ENCODE measurements at regions not wholly inside any gene's neighbourhood (a gene's known extent, or its start where the extent isn't known, plus 50 kb on each side); places are given as distances from the start of the nearest gene placed in this dataset.

- POLR2A ChIA-PET (ENCODE audit: unreplicated experiment), result no interaction called here
- H2AFZ ChIP-seq (ENCODE audit: low read length), result no peak overlapping the region
- TF ChIP-seq EZH2phosphoT487 (IDR thresholded peaks at IDR 0.05; ENCODE audit: borderline replicate concordance, low read length) (no peak), EZH2 (IDR thresholded peaks at IDR 0.05; ENCODE audit: low read length, unreplicated experiment) (no peak)
- TF ChIP-seq, protein P1, sequence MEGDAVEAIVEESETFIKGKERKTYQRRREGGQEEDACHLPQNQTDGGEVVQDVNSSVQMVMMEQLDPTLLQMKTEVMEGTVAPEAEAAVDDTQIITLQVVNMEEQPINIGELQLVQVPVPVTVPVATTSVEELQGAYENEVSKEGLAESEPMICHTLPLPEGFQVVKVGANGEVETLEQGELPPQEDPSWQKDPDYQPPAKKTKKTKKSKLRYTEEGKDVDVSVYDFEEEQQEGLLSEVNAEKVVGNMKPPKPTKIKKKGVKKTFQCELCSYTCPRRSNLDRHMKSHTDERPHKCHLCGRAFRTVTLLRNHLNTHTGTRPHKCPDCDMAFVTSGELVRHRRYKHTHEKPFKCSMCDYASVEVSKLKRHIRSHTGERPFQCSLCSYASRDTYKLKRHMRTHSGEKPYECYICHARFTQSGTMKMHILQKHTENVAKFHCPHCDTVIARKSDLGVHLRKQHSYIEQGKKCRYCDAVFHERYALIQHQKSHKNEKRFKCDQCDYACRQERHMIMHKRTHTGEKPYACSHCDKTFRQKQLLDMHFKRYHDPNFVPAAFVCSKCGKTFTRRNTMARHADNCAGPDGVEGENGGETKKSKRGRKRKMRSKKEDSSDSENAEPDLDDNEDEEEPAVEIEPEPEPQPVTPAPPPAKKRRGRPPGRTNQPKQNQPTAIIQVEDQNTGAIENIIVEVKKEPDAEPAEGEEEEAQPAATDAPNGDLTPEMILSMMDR (conservative IDR thresholded peaks at IDR 0.05; ENCODE audit: low read depth, low read length), result no peak
- no peaks in the 10 kb centered on the region for H3K4me1 ChIP-seq (ENCODE audit: insufficient read depth, low read length)
- intact Hi-C loops (cut with micrococcal nuclease), result no loop called here
- no peaks in the 10 kb centered on the region for H4K20me1 ChIP-seq (ENCODE audit: low read length)
- no peaks in the 10 kb centered on the region for H3K79me2 ChIP-seq (ENCODE audit: low read length)
- H3K27me3 ChIP-seq (ENCODE audit: low read length), result no peaks in the 10 kb centered on the region
- H3K9me3 ChIP-seq (ENCODE audit: low read length), result no peaks in the 10 kb centered on the region
- no TSS peak for BruUV-seq (replicated peaks)
- H3F3A ChIP-seq (ENCODE audit: low read length, unreplicated experiment), result no peaks in the 10 kb centered on the region
- CTCF ChIA-PET, result no interaction called here
- H3K4me3 ChIP-seq (ENCODE audit: low read length), result no peak overlapping the region
- no peaks in the 10 kb centered on the region for H3K9me2 ChIP-seq (replicated peaks; ENCODE audit: low read length)
- no peak overlapping the region for H3K4me2 ChIP-seq (ENCODE audit: low read length)
- ATAC-seq (no peak), DNase-seq (no peak)
- H3K36me3 ChIP-seq (ENCODE audit: low read depth, low read length), result no peaks in the 10 kb centered on the region
- no peak overlapping the region for H3K9ac ChIP-seq (ENCODE audit: low read length)
- H3K27ac ChIP-seq (ENCODE audit: low read length), result no peak overlapping the region
Observed at GRCh38 chr13:88857256-88857655, 1186.1 kb downstream of the SLITRK5 start.

DNA sequence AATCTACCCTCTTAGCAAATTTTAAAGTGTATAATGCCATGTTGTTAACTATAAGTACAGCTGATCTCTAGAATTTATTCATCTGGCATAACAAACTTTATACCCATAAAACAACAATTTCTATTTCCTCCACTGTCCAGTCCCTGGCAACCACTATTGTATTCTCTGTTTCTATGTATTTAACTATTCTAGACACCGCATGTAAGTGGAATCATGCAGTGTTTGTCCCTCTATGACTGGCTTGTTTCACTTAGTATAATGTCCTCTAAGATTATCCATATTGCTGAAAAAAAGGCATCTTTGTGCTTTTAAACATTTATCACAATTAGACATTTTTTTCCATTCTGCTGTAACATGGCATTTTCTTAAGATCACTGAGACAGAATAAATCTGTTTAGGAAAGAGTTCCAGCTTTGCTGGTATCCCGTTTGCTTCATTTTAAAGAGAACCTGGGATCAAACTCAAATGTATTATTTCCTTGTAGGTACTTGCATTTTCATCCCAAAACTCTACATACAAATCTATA, 1191.0 kb downstream of the SLITRK5 start:
- Histone ChIP-seq H4K20me1 (ENCODE audit: low read length) (no peaks in the 10 kb centered on the region), H3K4me3 (ENCODE audit: low read length) (no peak overlapping the region), H2AFZ (ENCODE audit: low read length) (no peak overlapping the region), H3K9ac (ENCODE audit: low read length) (no peak overlapping the region), H3K36me3 (ENCODE audit: low read depth, low read length) (no peaks in the 10 kb centered on the region), H3K9me3 (ENCODE audit: low read length) (no peaks in the 10 kb centered on the region), H3K4me2 (ENCODE audit: low read length) (no peak overlapping the region), H3K9me2 (replicated peaks; ENCODE audit: low read length) (no peaks in the 10 kb centered on the region), H3F3A (ENCODE audit: low read length, unreplicated experiment) (no peaks in the 10 kb centered on the region), H3K4me1 (ENCODE audit: insufficient read depth, low read length) (no peaks in the 10 kb centered on the region), H3K79me2 (ENCODE audit: low read length) (no peaks in the 10 kb centered on the region), H3K27ac (ENCODE audit: low read length) (no peak overlapping the region), H3K27me3 (ENCODE audit: low read length) (no peaks in the 10 kb centered on the region)
- intact Hi-C loops (cut with micrococcal nuclease), result no loop called here
- ChIA-PET POLR2A (ENCODE audit: unreplicated experiment) (no interaction called here), CTCF (no interaction called here)
- ATAC-seq, result no peak
- TF ChIP-seq, protein P1 (conservative IDR thresholded peaks at IDR 0.05; ENCODE audit: low read depth, low read length), result no peak
- no peak for TF ChIP-seq EZH2phosphoT487 (IDR thresholded peaks at IDR 0.05; ENCODE audit: borderline replicate concordance, low read length)
- TF ChIP-seq EZH2 (IDR thresholded peaks at IDR 0.05; ENCODE audit: low read length, unreplicated experiment), result no peak
- no TSS peak for BruUV-seq (replicated peaks)
- no peak for DNase-seq

DNA sequence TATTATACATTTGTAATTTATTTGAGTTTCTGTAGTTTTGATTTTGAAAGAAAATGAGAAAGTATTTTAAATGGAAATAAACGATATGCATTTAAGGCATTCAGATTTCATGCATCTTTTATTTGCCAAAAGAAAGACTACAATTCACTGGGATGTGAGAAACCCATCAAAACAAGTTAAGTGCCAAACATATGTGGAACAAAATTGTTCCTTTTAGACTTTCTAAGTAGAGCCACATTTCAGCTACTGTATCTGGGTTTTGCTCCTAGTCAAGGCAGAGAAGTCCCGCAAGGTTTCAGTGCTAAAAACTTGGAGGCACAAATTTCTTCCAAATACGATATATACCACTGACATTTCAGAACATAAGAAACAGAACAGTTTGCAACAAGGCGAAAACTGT, 1191.9 kb downstream of the SLITRK5 start:
- BruUV-seq (replicated peaks), result no TSS peak
- H2AFZ ChIP-seq (ENCODE audit: low read length), result no peak overlapping the region
- H3K4me2 ChIP-seq (ENCODE audit: low read length), result no peak overlapping the region
- intact Hi-C loops (cut with micrococcal nuclease), result no loop called here
- H3K36me3 ChIP-seq (ENCODE audit: low read depth, low read length), result no peaks in the 10 kb centered on the region
- DNase-seq, result no peak
- H3F3A ChIP-seq (ENCODE audit: low read length, unreplicated experiment), result no peaks in the 10 kb centered on the region
- no peak overlapping the region for H3K9ac ChIP-seq (ENCODE audit: low read length)
- TF ChIP-seq, protein P1 (conservative IDR thresholded peaks at IDR 0.05; ENCODE audit: low read depth, low read length), result no peak
- TF ChIP-seq EZH2phosphoT487 (IDR thresholded peaks at IDR 0.05; ENCODE audit: borderline replicate concordance, low read length), result no peak
- no peak for TF ChIP-seq EZH2 (IDR thresholded peaks at IDR 0.05; ENCODE audit: low read length, unreplicated experiment)
- no peaks in the 10 kb centered on the region for H3K79me2 ChIP-seq (ENCODE audit: low read length)
- no peak overlapping the region for H3K4me3 ChIP-seq (ENCODE audit: low read length)
- H3K27ac ChIP-seq (ENCODE audit: low read length), result no peak overlapping the region
- no peak for ATAC-seq
- POLR2A ChIA-PET (ENCODE audit: unreplicated experiment), result no interaction called here
- CTCF ChIA-PET, result no interaction called here
- no peaks in the 10 kb centered on the region for H3K9me3 ChIP-seq (ENCODE audit: low read length)
- no peaks in the 10 kb centered on the region for H4K20me1 ChIP-seq (ENCODE audit: low read length)
- H3K27me3 ChIP-seq (ENCODE audit: low read length), result no peaks in the 10 kb centered on the region
- no peaks in the 10 kb centered on the region for H3K9me2 ChIP-seq (replicated peaks; ENCODE audit: low read length)
- no peaks in the 10 kb centered on the region for H3K4me1 ChIP-seq (ENCODE audit: insufficient read depth, low read length)
